NCI-H446 (cell line): ENCODE measurements at regions not wholly inside any gene's neighbourhood (a gene's known extent, or its start where the extent isn't known, plus 50 kb on each side); places are given as distances from the start of the nearest gene placed in this dataset.

Experiments used
- DNase-seq, 2 experiments: peaks; one replicate each; lab custom pipeline; 2025; lab: John Stamatoyannopoulos, UW

DNA sequence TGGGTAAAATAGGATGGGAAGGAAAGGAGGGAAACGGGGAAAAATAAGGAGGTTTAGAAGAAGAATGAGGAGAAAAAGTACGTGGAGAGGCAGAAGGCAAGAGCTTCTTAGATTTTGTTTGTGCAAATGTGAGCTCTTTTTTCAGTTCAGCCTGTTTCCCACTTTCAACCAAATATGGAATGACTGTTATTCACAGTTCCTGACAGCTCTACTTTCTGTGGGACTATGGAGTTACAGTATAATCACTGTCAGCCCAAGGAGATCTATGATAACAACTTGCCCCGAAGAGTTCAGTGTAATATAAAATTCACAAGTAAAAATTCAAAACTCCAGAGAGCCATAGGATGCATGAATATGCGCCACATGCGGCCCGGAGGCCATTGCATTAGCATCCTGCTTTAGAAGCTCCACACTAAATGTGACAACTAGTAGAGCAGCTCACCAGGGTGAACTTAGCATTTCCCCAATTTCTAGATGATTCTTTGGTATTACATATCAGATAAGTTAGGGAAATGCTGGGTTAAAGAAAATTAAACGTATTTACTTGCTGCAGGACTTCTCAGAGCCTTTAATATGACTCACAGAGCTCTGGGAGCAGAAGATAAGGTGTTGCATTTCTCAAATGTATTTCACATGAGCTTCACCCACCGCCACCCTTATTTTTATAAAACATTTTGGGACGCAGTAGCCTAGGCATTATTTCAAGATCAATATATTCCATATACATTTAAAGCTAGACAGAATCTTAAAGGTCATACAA, 234.6 kb downstream of the EBLN2 start:
- DNase-seq: no peak

- no peak for DNase-seq
Measured at GRCh38 chr3:73296859-73297258, 235.4 kb downstream of the EBLN2 start.

DNA sequence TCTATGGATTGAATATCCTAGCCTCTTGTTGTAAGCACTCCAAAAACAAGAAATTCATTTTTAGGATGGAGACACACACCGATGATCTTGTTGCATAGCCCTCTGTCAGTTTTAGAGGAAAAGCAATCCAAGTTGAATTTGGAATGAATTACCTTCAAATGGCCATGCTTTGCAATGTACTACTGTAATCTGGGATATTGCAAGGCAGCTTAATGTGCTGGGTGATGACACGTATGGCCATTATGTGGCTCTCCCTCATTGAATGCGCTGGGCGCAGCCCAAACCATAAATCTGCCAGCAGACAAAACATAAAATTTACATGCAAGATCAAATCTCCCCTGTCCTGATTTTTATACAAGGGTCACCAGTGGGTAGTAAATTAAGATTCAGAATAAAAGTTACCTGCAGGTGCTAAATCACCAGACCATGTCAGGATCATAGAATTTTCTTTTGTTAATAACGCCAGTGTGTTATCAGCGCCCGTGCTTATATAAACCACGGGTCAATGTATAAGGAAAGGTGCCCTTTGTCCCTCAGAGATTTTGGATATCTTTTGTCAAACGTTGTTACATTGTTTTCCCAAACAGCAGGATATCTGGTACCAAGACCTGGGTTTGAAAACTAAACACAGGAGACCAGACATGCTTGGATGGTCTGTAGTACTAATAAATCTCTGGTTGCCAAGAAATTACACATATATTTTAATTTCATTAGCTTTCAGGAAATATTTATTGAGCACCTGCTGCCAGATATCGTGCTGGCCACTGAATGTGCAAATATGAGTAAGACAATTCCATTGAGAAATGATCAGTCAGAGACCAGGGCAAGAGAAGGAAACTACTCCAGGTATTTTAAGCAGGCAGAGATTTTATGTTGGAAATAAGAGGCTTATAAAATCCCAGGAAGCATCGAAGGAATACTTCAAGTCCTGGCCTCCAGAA, 237.1 kb downstream of the EBLN2 start:
- no peak for DNase-seq

DNA sequence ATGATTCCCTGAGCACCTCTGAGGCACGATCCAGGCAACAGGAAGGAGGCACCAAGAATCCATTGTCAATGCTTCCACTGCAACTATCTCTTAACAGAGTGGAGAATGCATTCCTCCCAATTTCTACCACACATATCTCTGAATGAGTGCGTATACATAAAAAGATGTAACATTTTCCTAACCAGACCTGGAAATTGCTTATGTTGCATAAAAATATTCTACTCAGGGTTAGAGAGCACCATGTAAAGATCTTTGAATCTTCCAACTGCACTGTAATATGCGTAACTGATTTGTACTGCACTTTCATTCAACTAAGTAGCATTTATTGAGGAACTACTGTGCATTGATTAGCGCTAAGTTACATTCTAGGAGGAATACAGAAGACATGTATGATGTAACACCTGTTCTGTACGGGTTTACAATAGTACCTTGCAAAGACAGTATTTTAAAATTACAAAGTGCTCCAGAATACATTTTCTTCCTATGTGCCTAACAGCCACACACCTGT, 237.8 kb downstream of the EBLN2 start:
- DNase-seq: no peak

DNA sequence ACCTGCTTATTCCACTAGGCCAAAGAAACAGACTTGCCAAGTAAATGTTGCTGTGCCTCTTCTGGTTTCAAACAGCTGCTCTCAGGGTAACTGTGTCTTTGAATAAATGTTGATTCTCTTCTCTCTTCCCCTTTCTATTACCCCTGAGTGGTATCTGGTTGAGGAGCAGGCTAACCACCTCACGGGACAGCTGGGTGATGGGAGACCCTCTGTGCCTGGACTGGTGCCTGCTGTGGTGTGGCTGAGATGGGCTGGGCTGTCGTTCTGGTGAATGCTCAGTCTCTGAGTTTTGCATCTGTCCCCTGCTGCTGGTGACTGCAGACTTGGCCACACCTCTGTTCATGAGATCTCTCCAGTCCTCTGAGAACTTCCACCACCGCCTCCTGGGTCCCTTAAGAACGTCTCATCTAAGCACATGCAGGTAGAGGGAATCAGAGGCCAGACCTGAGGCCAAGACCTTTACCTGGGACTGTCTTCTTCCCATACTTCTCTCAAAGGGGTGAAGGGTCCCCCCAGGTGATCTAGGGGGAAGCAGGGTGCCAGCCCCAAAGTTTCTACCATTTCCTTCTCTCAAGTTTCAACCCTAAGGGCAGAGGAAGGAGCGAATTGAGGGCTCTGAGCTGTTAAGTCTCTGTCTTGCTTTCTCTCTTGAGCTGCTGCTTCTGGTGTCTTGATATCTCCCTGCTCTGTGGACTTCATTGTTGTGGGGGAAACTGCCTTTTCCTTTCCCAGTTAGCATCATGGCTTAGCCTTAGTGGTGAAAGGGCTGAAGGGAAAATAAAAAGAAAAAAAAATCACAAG, 252.9 kb downstream of the EBLN2 start:
- DNase-seq: no peak

DNA sequence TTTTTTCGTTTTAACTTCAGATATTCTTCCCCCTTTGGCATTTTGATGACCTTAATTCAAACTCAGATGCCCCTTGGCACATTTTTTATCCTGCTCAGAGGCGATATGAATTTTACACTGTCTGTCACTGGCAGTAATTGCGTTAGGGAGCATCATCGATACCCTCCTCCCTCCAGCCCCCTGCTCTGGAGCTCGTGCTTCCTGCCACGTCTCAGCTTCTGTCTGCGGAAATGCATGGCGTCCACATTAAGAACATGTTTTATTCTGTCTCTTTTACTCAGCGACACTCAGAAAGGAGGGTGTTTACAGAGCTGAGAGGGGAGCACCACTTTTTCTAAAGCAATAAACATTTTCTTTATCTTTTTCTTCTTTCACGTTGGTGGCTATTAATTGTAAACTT, 254.2 kb downstream of the EBLN2 start:
- no peak for DNase-seq

DNA sequence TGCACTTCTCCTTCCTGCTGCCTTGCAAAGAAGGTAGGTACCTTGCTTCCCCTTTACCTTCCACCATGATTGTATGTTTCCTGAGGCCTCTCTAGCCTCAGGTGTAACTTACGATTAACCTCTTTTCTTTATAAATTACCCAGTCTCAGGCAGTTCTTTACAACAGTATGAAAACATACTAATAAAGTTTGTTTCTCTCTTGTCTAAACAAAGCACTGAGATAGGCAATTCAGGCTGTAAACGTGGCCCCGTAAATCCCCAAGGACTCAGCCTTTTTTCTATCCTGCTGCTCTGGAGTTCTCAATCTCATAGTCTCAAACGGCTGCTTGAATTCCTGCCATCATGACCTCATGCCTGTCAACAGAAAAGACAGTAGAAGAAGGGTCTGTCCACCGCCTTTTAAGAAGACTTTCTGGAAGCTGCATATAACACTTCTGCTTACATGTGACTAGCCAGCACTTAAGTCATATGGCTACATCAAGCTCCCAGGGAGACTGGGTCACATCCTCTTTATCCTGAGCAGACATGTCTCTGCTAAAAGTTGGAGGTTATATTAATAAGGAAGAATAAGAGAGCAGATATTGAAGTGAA, 257.8 kb downstream of the EBLN2 start:
- no peak for DNase-seq

DNA sequence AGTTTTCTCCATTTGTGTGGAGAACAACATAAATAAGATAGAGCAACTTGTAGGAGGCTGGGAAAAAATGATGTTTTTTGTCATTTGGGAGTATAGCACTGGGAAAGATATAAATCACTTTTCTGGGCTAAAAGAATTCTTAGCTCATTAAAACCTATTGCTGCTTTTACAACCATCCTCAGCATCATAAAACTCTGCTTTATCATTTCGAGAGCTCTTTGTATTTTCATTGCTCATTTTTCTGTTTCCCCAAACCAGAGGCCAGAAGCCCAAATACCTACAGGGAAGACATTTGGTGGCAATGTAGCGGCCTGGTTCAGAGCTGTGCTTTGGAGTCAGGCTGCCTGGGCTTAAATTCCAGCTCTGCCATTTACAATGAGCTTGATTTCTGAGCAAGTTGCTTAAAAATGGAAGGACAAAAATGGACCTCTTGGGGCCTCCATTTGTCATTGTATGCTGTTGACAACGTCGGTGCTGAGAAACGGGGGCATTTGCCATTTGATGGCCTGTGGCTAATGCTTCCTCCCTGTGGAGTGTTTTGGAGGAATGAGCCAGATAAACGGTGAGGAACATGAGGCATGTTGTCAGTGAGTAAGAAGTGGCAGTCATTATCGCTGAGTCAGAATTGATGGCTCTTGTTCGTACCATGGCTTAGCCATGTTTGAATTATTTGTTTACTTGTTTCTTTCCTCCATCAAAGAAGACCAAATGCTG, 260.0 kb downstream of the EBLN2 start:
- no peak for DNase-seq

- peak in 1 of 2 experiments; percentile 11 for DNase-seq
Measured at GRCh38 chr3:73324203-73325155, 263.0 kb downstream of the EBLN2 start.

- no peak for DNase-seq
Measured at GRCh38 chr3:73326396-73326795, 264.9 kb downstream of the EBLN2 start.

DNA sequence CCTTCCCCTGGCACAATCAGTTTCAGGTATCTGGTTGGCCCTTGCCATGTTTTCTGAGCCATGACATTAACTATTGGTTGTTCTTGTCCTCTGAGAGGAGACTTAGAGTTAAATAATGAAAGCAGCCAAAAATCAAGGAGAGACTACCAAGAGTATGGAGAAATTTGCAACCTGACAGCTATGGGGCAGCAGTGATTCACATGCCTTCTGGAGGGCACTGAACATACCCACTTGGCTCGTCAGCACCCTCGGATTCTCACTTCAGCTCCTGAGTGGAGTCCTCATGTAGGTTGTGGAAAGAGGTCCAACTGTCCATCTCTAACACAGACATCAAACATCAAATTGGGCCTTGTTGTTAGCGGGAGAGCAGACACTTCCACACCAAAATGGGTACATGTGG, 265.6 kb downstream of the EBLN2 start:
- DNase-seq: no peak
